Right ventricle myocardium inferior (tissue), 1 donor: ENCODE measurements at regions not wholly inside any gene's neighbourhood (a gene's known extent, or its start where the extent isn't known, plus 50 kb on each side); places are given as distances from the start of the nearest gene placed in this dataset.

Experiments
- ATAC-seq: fragments of 200-7000 bp; cut with Tn5 transposase; one replicate; pipeline ENCODE4 v1.9.1; 2020; ENCODE audit warnings: mild to moderate bottlenecking, moderate library complexity
- DNase-seq: peaks from one replicate; pipeline ENCODE4 v3.0.0; 2021; ENCODE audit errors: missing footprints
- intact Hi-C: fragments of 100-400 bp; cut with DNase I; formaldehyde crosslinking; loops from one replicate; pipeline ENCODE4 v1.11.0; 2022
- donor health status: DM: no; HTN: yes; CAD: no; lungs with severe emphysema.

GRCh38 chr1:59022199-59022598 lies 238.4 kb upstream of the JUN start:
- intact Hi-C loops: loop anchor here (5.0 kb wide), 1 partner anchor 35 kb away; no protein-coding TSS in a partner anchor
- no peak for DNase-seq

GRCh38 chr1:59022799-59023198 lies 239.0 kb upstream of the JUN start:
- ATAC-seq: no peak
- intact Hi-C loops: loop anchor here (5.0 kb wide), 1 partner anchor 35 kb away; no protein-coding TSS in a partner anchor
- DNase-seq: no peak

More at GRCh38 chr1:59022199-59022598, 238.4 kb upstream of the JUN start:
- no peak for ATAC-seq

- DNase-seq (no peak), ATAC-seq (no peak)
- intact Hi-C loops: no loop called here
These were observed 241.4 kb upstream of the JUN start for GRCh38 chr1:59025201-59025600.

GRCh38 chr1:59025898-59026426 lies 242.1 kb upstream of the JUN start:
- DNase-seq (no peak), ATAC-seq (no peak)
- intact Hi-C loops: no loop called here

GRCh38 chr1:59026472-59026948 lies 242.7 kb upstream of the JUN start:
- ATAC-seq (no peak), DNase-seq (no peak)
- intact Hi-C loops: no loop called here

GRCh38 chr1:59027177-59027576 lies 243.3 kb upstream of the JUN start:
- intact Hi-C loops: no loop called here
- no peak for DNase-seq
- no peak for ATAC-seq

GRCh38 chr1:59028048-59028447 lies 244.2 kb upstream of the JUN start:
- DNase-seq (no peak), ATAC-seq (no peak)
- intact Hi-C loops: no loop called here

- intact Hi-C loops: no loop called here
- DNase-seq (no peak), ATAC-seq (peak; percentile 26)
These were observed 245.7 kb upstream of the JUN start for GRCh38 chr1:59029411-59030167.

- ATAC-seq: no peak
- DNase-seq: no peak
- intact Hi-C loops: no loop called here
These were observed 248.4 kb upstream of the JUN start for GRCh38 chr1:59032228-59032627.

- intact Hi-C loops: no loop called here
- DNase-seq (no peak), ATAC-seq (no peak)
These were observed 249.9 kb upstream of the JUN start for GRCh38 chr1:59033761-59034160.

- DNase-seq: no peak
- ATAC-seq: no peak
- intact Hi-C loops: no loop called here
These were observed 251.1 kb upstream of the JUN start for GRCh38 chr1:59034925-59035324.

GRCh38 chr1:59039551-59039950 lies 255.7 kb upstream of the JUN start:
- ATAC-seq: no peak
- intact Hi-C loops: no loop called here
- no peak for DNase-seq

GRCh38 chr1:59040486-59040885 lies 256.4 kb upstream of the FGGY start:
- intact Hi-C loops: no loop called here
- ATAC-seq (no peak), DNase-seq (no peak)

GRCh38 chr1:59041646-59042277 lies 255.1 kb upstream of the FGGY start:
- no peak for DNase-seq
- intact Hi-C loops: no loop called here
- peak; percentile 21 for ATAC-seq

- ATAC-seq (peak; percentile 90), DNase-seq (peak; percentile 80)
- intact Hi-C loops: loop anchor here (1.0 kb wide), 1 partner anchor 24 kb away; no protein-coding TSS in a partner anchor
These were observed 253.1 kb upstream of the FGGY start for GRCh38 chr1:59043796-59044195.

GRCh38 chr1:59044535-59045121 lies 252.3 kb upstream of the FGGY start:
- ATAC-seq (no peak), DNase-seq (no peak)

GRCh38 chr1:59045137-59045536 lies 251.8 kb upstream of the FGGY start:
- ATAC-seq: no peak
- DNase-seq: no peak
- intact Hi-C loops: no loop called here

More at GRCh38 chr1:59044535-59045121, 252.3 kb upstream of the FGGY start:
- intact Hi-C loops: no loop called here

GRCh38 chr1:59045636-59046035 lies 251.3 kb upstream of the FGGY start:
- ATAC-seq (no peak), DNase-seq (no peak)
- intact Hi-C loops: no loop called here

GRCh38 chr1:59046134-59046533 lies 250.8 kb upstream of the FGGY start:
- intact Hi-C loops: no loop called here
- no peak for ATAC-seq

GRCh38 chr1:59046730-59047157 lies 250.2 kb upstream of the FGGY start:
- intact Hi-C loops: no loop called here
- DNase-seq (no peak), ATAC-seq (no peak)

More at GRCh38 chr1:59046134-59046533, 250.8 kb upstream of the FGGY start:
- no peak for DNase-seq
